ENCODE measurements at regions not wholly inside any gene's neighbourhood (a gene's known extent, or its start where the extent isn't known, plus 50 kb on each side); places are given as distances from the start of the nearest gene placed in this dataset.

GRCh38 chr11:109745996-109746625 is 324.1 kb downstream of the C11orf87 start:
- peak; percentile 35 for DNase-seq (ENCODE audit: low read depth)

GRCh38 chr11:109747839-109748238 is 325.8 kb downstream of the C11orf87 start:
- DNase-seq (ENCODE audit: low read depth), result no peak

GRCh38 chr11:109749476-109749875 is 327.5 kb downstream of the C11orf87 start:
- DNase-seq (ENCODE audit: low read depth), result no peak

- no peak for DNase-seq (ENCODE audit: low read depth)
These were observed 329.0 kb downstream of the C11orf87 start for GRCh38 chr11:109750964-109751363.

GRCh38 chr11:109752212-109752825 is 330.3 kb downstream of the C11orf87 start:
- no peak for DNase-seq (ENCODE audit: low read depth)

DNA sequence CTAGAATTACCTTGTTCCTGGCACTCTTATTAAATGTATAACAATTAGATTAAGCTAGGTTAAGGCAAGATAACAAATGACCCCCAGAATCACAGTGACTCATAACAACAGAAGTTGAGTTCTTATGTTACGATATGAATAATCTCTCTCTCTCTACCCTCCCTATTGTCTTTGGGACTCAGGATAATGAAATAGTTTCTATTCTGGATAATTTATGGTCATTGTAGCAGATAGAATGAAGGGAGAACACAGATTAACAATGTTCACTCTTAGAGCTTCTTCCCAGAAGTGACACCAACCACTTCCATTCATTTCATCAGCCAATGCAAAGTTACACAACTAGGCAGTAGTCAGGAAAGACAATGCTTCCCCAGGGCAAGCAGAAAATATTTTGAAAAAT is 334.5 kb downstream of the C11orf87 start:
- no peak for DNase-seq (ENCODE audit: low read depth)

DNA sequence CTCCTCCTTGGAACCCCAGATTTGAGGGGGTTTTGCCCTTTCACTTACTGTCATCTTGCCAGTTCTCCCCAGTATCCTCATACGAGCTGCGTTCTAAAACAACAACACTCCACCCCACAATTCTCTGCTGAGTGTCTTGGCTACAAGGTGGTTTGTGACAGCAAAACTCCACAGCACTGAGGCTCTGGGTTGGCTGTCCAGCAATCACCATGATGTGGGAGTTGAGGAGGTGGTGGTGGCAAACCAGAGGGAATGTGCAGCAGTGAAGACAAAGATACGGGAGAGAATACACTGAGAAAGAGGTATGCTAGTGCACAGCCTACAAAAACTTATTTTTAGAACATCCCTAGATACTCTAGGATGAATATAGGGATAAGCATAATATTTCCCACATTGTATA is 335.0 kb downstream of the C11orf87 start:
- no peak for DNase-seq (ENCODE audit: low read depth)

- no peak for DNase-seq (ENCODE audit: low read depth)
These were observed 330.6 kb upstream of the ZC3H12C start for GRCh38 chr11:109762546-109762945.

DNA sequence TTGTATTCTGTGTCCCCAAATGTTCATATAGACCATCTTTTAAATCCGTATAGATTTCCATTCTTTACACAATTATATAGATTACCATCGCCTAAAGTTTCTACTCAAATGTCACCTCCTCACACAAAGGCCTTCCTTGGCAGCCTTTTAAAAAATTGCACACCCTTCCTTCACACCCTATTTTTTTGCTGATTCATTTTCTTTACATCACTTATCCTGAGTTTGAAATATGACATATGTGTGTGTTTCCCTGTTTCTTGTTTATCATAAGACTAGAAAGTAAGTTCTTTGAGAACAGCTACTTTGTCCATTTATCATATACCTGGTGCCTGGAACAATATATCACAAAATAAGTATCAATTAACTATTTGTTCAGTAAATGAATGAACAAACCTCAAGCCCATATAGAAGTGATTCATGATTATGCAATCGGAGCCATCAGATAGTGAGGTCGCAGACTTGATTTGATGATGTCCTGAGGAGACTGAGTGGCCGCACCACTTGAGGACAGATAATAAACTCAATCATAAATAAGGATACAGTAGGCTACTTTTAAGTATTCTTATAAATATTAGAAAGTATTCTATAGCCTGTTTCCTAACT is 327.4 kb upstream of the ZC3H12C start:
- no peak for DNase-seq (ENCODE audit: low read depth)

DNA sequence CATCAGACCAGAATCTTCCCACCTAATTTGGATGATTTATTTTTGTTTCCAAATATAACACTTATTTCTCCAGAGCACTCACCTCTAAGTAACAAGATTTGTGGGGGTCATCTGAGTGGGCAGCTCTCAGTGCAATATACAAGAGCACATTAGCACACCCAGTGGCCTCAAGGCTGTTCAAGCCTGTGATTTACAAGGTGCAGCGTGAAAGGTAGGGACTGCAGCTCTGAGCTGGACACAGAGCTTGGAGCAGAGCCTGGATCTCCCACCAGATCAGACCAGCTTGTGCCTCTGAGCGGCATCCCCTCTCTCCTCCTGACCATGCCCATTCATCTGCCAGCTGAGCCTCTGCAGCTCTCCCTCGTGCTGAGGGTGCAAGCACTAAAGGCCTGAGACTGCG is 323.3 kb upstream of the ZC3H12C start:
- no peak for DNase-seq (ENCODE audit: low read depth)

GRCh38 chr11:109770323-109770722 is 322.9 kb upstream of the ZC3H12C start:
- no peak for DNase-seq (ENCODE audit: low read depth)

GRCh38 chr11:109772892-109773291 is 320.3 kb upstream of the ZC3H12C start:
- no peak for DNase-seq (ENCODE audit: low read depth)

GRCh38 chr11:109775686-109776085 is 317.5 kb upstream of the ZC3H12C start:
- no peak for DNase-seq (ENCODE audit: low read depth)

DNA sequence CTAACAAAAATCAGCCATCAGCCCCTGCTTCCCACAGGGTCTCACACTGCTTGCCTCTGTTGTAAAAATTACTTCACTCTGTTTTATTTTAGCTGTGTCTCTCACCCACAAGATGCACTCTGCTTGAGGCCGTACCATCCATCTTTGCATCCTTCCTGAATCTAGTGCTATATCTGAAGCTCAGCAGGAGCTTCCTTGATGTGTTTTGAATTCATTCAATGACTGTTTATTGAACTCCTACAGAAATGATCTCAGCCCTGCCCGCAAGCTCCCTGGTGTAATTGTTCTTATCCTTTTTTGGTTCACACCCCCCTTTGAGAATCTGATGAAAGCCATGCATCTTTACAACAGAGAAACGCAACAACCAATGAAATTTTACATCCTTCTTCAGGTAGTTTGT is 310.2 kb upstream of the ZC3H12C start:
- no peak for DNase-seq (ENCODE audit: low read depth)

DNA sequence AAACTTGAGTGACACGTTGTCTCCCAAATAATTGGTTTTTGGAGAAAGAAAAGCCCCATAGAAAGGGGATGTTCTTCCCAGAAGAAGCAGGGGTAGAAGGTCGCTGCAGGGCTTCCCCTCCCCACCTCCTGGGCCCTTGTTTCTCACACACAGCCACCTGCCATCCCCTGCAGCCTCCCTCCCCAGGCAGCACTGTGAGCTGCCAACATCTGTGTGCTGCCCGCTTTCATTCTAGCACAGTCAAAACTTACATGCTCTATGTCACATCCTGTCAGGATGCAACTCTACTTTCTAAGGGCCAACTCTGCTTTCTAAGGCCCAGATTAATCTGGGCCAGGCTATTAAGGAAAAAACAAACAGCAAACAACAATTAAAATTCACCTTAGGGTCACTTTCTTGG is 309.4 kb upstream of the ZC3H12C start:
- DNase-seq (ENCODE audit: low read depth), result no peak

- no peak for DNase-seq (ENCODE audit: low read depth)
These were observed 308.7 kb upstream of the ZC3H12C start for GRCh38 chr11:109784536-109784935.

DNA sequence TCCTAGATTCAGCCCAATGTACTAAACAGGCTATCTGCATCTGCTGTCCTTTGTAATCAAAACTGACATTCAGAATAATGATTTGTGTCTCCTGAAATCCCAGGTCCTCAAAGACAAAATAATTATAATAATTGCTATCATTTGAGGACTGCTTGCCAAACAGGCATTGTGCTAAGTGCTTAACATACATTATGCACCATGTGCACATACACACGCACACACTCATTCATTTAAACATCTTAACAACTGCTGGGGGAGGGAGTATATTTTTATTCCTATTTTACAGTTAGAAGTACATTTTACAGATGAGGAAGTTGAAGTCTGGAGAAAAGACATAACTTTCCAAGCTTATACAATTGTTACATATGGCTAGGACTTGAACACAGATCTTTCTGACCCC is 308.0 kb upstream of the ZC3H12C start:
- DNase-seq (ENCODE audit: low read depth), result no peak

DNA sequence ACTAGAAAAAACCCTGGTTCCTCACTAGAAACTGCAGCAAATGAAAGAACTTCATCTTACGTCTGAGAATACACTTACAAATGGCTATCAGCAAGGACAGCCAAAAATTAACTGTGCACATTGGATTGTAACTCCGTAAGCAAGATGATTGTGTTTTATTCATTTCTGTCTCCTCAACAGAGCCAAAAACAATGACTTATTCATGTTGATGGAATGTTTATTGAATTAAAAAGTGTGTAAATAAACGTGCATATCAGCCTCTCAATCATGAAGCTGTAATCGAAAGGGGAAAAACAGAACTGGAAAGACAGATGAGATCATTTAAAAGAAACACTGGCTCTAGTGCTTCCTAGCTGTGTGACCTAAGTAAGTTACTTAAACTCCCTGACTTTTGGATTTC is 307.5 kb upstream of the ZC3H12C start:
- peak; percentile 26 for DNase-seq (ENCODE audit: low read depth)

DNA sequence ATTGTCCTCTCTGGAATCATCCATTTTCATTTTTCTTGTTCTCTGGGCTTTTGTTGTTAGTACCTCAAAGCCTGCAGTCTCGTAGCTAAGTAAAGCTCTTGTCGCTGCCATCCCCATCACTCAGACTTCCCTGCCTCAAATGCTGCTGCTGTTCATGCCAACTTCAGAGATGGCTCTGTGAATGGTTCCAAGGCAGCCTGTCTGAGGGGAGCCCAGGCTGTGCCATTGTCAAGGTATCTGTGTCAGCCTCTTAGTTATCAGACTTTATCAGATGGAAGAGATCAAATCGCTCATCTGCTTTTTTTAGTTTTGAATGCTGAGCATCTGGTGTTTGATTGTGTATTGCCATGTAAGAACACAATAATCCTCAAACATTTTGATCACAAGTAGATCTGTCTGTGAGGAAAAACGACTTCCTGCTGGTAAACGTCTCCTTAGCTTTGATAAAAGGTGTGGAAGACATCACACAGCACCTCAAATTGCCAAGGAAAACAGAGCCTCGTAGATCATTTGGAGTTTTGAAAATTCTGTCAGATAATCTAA is 304.2 kb upstream of the ZC3H12C start:
- DNase-seq (ENCODE audit: low read depth), result no peak

DNA sequence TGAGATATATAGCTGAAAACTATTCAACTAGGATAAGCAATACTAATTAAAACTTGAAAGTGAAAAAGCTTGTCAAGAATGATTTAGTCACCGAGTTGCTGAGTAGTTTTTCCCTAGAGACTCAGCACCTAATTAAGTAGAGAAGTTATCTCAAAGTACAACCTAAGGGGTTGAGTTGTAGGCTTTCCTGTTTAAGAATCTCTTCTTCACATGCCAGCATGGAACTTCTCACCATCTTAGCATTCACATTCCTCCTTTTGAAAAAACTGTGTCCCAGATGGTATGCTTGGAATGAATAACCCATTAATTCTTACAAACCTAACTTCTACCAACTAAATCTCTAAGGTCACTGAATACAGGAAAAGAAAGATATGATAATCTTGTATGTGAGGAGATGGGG is 303.3 kb upstream of the ZC3H12C start:
- DNase-seq (ENCODE audit: low read depth), result no peak

DNA sequence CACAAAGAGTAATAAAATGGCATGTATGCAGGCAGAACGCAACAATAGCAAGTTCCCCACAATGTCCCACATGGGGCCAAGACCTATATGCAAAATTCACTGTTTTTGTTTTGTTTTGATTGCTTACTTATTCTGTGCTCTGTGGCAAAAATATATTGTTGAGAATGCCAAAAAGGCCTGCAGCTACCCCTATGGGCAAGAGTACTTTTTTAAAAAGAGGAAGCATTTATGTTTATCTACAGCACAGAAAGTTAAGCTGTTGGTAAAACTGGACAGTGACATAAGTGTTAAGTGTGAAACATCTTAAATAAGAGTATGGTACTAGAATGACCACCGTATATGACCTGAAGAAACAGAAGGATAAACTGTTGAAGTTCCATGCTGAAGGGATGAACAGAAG is 301.9 kb upstream of the ZC3H12C start:
- DNase-seq (ENCODE audit: low read depth), result no peak

DNA sequence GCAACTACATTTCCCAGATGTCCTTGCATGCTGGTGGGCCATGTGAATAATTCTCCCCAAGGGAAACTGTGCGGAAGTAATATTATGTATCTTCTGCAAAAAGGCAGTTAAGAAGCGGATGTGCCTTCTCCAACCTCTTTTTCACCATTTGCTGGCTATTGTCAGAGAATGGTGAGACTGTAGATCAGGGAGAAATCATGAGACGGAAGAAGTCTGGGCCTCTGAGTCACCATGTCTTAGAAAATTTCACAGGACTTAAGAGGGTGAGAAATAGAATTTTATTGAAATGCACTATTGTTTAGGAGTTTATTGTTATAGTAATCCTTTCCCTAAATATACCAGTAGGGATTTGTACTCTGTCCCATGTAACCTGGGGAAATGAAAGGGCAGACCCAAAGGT is 298.7 kb upstream of the ZC3H12C start:
- DNase-seq (ENCODE audit: low read depth), result peak; percentile 24

DNA sequence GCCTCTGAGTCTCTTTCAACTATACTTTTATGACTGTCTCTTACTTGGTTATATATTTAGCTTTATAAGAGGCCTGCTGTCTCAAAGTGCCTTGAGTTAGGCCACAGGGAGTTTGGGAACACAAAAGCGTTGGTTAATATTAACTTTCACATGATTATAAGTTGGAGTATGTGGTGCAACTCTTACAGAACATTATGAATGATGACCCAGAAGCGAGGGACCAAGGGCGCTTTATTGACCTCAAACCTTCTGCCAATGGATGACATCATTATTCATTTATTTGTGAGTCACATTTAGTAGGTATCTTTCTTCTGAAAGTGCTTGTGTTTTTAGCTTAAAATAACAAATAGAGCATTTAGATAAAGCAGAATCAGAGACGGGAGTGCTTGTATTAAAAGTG is 298.0 kb upstream of the ZC3H12C start:
- peak; percentile 62 for DNase-seq (ENCODE audit: low read depth)

Data from LHCN-M2 (cell line).